ENCODE measurements at regions not wholly inside any gene's neighbourhood (a gene's known extent, or its start where the extent isn't known, plus 50 kb on each side); places are given as distances from the start of the nearest gene placed in this dataset.

DNA sequence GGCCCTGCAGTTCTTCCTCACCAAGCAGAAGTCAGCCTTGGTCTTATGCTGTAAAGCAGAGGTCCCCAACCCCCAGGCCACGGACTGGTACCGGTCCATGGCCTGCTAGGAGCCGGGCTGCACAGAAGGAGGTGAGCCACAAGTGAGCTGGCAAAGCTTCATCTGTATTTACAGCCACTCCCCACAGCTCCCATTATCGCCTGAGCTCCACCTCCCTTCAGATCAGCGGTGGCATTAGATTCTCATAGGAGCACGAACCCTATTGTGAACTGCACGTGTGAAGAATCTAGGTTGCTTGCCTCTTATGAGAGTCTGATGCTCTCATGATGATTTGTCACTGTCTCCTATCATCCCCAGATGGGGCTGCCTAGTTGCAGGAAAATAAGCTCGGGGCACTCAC is 87.6 kb upstream of the NEBL start:
- TF ChIP-seq POLR2AphosphoS5 (IDR thresholded peaks at IDR 0.05; ENCODE audit: low read depth, low read length) (no peak), TAF1 (IDR thresholded peaks at IDR 0.05; ENCODE audit: borderline replicate concordance, insufficient read depth, low read length) (no peak), SIN3A (IDR thresholded peaks at IDR 0.05; ENCODE audit: borderline replicate concordance, insufficient read depth, low read length) (no peak)
- TF ChIP-seq, protein P1, sequence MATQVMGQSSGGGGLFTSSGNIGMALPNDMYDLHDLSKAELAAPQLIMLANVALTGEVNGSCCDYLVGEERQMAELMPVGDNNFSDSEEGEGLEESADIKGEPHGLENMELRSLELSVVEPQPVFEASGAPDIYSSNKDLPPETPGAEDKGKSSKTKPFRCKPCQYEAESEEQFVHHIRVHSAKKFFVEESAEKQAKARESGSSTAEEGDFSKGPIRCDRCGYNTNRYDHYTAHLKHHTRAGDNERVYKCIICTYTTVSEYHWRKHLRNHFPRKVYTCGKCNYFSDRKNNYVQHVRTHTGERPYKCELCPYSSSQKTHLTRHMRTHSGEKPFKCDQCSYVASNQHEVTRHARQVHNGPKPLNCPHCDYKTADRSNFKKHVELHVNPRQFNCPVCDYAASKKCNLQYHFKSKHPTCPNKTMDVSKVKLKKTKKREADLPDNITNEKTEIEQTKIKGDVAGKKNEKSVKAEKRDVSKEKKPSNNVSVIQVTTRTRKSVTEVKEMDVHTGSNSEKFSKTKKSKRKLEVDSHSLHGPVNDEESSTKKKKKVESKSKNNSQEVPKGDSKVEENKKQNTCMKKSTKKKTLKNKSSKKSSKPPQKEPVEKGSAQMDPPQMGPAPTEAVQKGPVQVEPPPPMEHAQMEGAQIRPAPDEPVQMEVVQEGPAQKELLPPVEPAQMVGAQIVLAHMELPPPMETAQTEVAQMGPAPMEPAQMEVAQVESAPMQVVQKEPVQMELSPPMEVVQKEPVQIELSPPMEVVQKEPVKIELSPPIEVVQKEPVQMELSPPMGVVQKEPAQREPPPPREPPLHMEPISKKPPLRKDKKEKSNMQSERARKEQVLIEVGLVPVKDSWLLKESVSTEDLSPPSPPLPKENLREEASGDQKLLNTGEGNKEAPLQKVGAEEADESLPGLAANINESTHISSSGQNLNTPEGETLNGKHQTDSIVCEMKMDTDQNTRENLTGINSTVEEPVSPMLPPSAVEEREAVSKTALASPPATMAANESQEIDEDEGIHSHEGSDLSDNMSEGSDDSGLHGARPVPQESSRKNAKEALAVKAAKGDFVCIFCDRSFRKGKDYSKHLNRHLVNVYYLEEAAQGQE (IDR thresholded peaks at IDR 0.05; ENCODE audit: insufficient read depth in 1 of 2, low read depth in 2 of 2, low read length in 2 of 2), result no peak

All from PFSK-1 (cell line).